HEK293T (cell line): ENCODE measurements at regions not wholly inside any gene's neighbourhood (a gene's known extent, or its start where the extent isn't known, plus 50 kb on each side); places are given as distances from the start of the nearest gene placed in this dataset.

Experiments
- ARNT ChIP-seq: fragments of 450-650 bp; IDR thresholded peaks from 2 replicates; pipeline ENCODE4 v1.6.1; 2017; ENCODE audit warnings: mild to moderate bottlenecking
- BHLHE40 ChIP-seq: fragments of 450-650 bp; IDR thresholded peaks from 2 replicates; pipeline ENCODE4 v1.6.1; 2016; ENCODE audit warnings: mild to moderate bottlenecking, moderate library complexity, borderline replicate concordance
- ELF4 ChIP-seq: fragments of 450-650 bp; IDR thresholded peaks from 2 replicates; pipeline ENCODE4 v1.6.1; 2017; ENCODE audit warnings: antibody characterized with exemption
- FOXM1 ChIP-seq: fragments of 450-650 bp; IDR thresholded peaks from 2 replicates; pipeline ENCODE4 v1.6.1; 2017; ENCODE audit warnings: mild to moderate bottlenecking, borderline replicate concordance
- HDGF ChIP-seq: fragments of 450-650 bp; IDR thresholded peaks from 2 replicates; pipeline ENCODE4 v1.6.1; 2017; ENCODE audit warnings: antibody characterized with exemption, borderline replicate concordance
- L3MBTL2 ChIP-seq: fragments of 450-650 bp; conservative IDR thresholded peaks from 2 replicates; pipeline ENCODE4 v1.6.1; 2016; ENCODE audit warnings: mild to moderate bottlenecking
- LEF1 ChIP-seq: fragments of 450-650 bp; IDR thresholded peaks from 2 replicates; pipeline ENCODE4 v1.6.1; 2017; ENCODE audit warnings: mild to moderate bottlenecking, borderline replicate concordance
- SP1 ChIP-seq: fragments of 450-650 bp; IDR thresholded peaks from 2 replicates; pipeline ENCODE4 v1.6.1; 2017
- SUZ12 ChIP-seq: fragments of 450-650 bp; IDR thresholded peaks from 2 replicates; pipeline ENCODE4 v1.6.1; 2016; ENCODE audit warnings: mild to moderate bottlenecking
- TARDBP ChIP-seq: fragments of 450-650 bp; IDR thresholded peaks from 2 replicates; pipeline ENCODE4 v1.6.1; 2016

GRCh38 chr16:51443934-51444333, 292.9 kb upstream of the SALL1 start:
- TF ChIP-seq ELF4 (no peak), SUZ12 (no peak), SP1 (no peak), L3MBTL2 (no peak), FOXM1 (no peak), BHLHE40 (no peak), HDGF (no peak), LEF1 (no peak), ARNT (no peak), TARDBP (no peak)
